ENCODE measurements at regions not wholly inside any gene's neighbourhood (a gene's known extent, or its start where the extent isn't known, plus 50 kb on each side); places are given as distances from the start of the nearest gene placed in this dataset.

DNA sequence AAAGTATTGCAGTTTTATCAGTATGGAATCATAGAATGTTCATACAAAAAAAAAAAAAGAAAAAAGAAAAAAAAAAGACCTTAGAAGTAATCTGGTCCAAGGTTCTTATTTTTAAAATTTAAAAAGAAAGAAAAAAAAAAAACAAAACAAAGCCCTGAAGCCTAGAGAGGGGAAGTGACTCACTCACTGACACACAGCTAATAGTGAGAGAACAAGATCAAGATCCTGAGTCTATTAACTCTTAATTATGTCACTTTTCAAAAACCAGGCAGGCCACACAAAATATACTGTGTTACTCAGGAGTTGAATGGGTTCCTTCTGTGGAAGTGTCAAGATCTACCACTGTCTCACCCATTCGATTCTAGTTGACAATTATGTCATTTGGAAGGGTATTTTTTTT lies 433.9 kb upstream of the DAB1 start:
- no peak overlapping the region for H3K9ac ChIP-seq (ENCODE audit: insufficient read depth in 1 of 2, low read depth in 2 of 2, low read length in 2 of 2)
- in situ Hi-C loops (cut with MboI) (no loop called here), intact Hi-C loops (cut with micrococcal nuclease) (no loop called here)
- no peak for DNase-seq (ENCODE audit: extremely low read depth in 1 of 4, low spot score in 3 of 4)
- no peaks in the 10 kb centered on the region for H3K27me3 ChIP-seq (ENCODE audit: control insufficient read depth in 2 of 2, insufficient read depth in 2 of 2, low read length in 2 of 2)
- 0% methylated on average over 1 of the region's 1 CpG for WGBS (ENCODE audit: insufficient coverage, low coverage, missing lambda C conversion rate)
- H4K20me1 ChIP-seq (replicated peaks; ENCODE audit: control insufficient read depth, insufficient read depth, low read length): no peaks in the 10 kb centered on the region
- FAIRE-seq: no peak
- H3K36me3 ChIP-seq (ENCODE audit: control insufficient read depth, insufficient read depth, low read length): no peaks in the 10 kb centered on the region
- no peak overlapping the region for H3K27ac ChIP-seq (ENCODE audit: extremely low read depth, low read depth, low read length)
- BruUV-seq (replicated peaks): no TSS peak
- H2AFZ ChIP-seq (ENCODE audit: low read depth, low read length): no peak overlapping the region
- no peak overlapping the region for H3K4me3 ChIP-seq
- no peaks in the 10 kb centered on the region for H3K9me1 ChIP-seq (ENCODE audit: control insufficient read depth, insufficient read depth, low read length)
- ChIA-PET POLR2A (no interaction called here), CTCF (ENCODE audit: low intra/inter-chr PET ratio) (no interaction called here)
- TF ChIP-seq SNIP1 (IDR thresholded peaks at IDR 0.05; ENCODE audit: low read depth) (no peak), MAFG (tag; conservative IDR thresholded peaks at IDR 0.05) (no peak), EWSR1 (IDR thresholded peaks at IDR 0.05; ENCODE audit: borderline replicate concordance, low read depth, partially characterized antibody) (no peak), SRSF3 (IDR thresholded peaks at IDR 0.05; ENCODE audit: insufficient read depth, low read length) (no peak), MAZ (CRISPR knock-in tag; conservative IDR thresholded peaks at IDR 0.05 in 1 of 2, IDR thresholded peaks at IDR 0.05 in 1 of 2) (no peak), CBFA2T3 (IDR thresholded peaks at IDR 0.05) (no peak), FOXM1 (IDR thresholded peaks at IDR 0.05; ENCODE audit: low read depth) (no peak), FOXM1 (CRISPR knock-in tag; IDR thresholded peaks at IDR 0.05; ENCODE audit: low read depth) (no peak)
- TF ChIP-seq, protein P1, sequence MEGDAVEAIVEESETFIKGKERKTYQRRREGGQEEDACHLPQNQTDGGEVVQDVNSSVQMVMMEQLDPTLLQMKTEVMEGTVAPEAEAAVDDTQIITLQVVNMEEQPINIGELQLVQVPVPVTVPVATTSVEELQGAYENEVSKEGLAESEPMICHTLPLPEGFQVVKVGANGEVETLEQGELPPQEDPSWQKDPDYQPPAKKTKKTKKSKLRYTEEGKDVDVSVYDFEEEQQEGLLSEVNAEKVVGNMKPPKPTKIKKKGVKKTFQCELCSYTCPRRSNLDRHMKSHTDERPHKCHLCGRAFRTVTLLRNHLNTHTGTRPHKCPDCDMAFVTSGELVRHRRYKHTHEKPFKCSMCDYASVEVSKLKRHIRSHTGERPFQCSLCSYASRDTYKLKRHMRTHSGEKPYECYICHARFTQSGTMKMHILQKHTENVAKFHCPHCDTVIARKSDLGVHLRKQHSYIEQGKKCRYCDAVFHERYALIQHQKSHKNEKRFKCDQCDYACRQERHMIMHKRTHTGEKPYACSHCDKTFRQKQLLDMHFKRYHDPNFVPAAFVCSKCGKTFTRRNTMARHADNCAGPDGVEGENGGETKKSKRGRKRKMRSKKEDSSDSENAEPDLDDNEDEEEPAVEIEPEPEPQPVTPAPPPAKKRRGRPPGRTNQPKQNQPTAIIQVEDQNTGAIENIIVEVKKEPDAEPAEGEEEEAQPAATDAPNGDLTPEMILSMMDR (IDR thresholded peaks at IDR 0.05 in 2 of 3, conservative IDR thresholded peaks at IDR 0.05 in 1 of 3; ENCODE audit: insufficient read depth in 2 of 3, low read depth in 1 of 3, low read length in 3 of 3): no peak
- no peaks in the 10 kb centered on the region for H3K9me3 ChIP-seq (replicated peaks; ENCODE audit: control insufficient read depth, insufficient read depth, low read depth, low read length)
- H3K79me2 ChIP-seq (ENCODE audit: control insufficient read depth, insufficient read depth, low read length): no peaks in the 10 kb centered on the region
- H3K4me2 ChIP-seq (ENCODE audit: insufficient read depth, low read length): no peak overlapping the region
- H3K4me1 ChIP-seq (replicated peaks in 1 of 2; ENCODE audit: control insufficient read depth in 2 of 2, insufficient read depth in 2 of 2, low read length in 2 of 2): no peaks in the 10 kb centered on the region
- no peak for ATAC-seq

Measured in K562 (cell line).